IgD-negative memory B cell (primary cell): ENCODE measurements at regions not wholly inside any gene's neighbourhood (a gene's known extent, or its start where the extent isn't known, plus 50 kb on each side); places are given as distances from the start of the nearest gene placed in this dataset.
A peak's percentile ranks its signal among the peaks of the same experiment; 100 is the strongest.

Experiments used
- H3K27ac Mint-ChIP-seq, 3 donors: one replicate each; pipeline ENCODE4 v1.8.0; 2020 to 2022; ENCODE audit warnings: mild to moderate bottlenecking in 3 of 3, mixed read lengths in 3 of 3, moderate library complexity in 1 of 3
- H3K27me3 Mint-ChIP-seq: one replicate; pipeline ENCODE4 v1.8.0; 2021; ENCODE audit warnings: mixed read lengths
- H3K36me3 Mint-ChIP-seq: one replicate; pipeline ENCODE4 v1.8.0; 2020; ENCODE audit warnings: mild to moderate bottlenecking, mixed read lengths
- H3K4me1 Mint-ChIP-seq, 3 donors: one replicate each; pipeline ENCODE4 v1.8.0; 2020 to 2022; ENCODE audit warnings: mixed read lengths in 3 of 3, mild to moderate bottlenecking in 1 of 3
- H3K4me3 Mint-ChIP-seq, 4 donors: one replicate each; pipeline ENCODE4 v1.8.0; 2020 to 2022; ENCODE audit warnings: mild to moderate bottlenecking in 4 of 4, mixed read lengths in 4 of 4, moderate library complexity in 3 of 4
- H3K9me3 Mint-ChIP-seq, 3 donors: one replicate each; pipeline ENCODE4 v1.8.0; 2020 to 2021; ENCODE audit warnings: mixed read lengths in 3 of 3, mild to moderate bottlenecking in 1 of 3

- H3K36me3 Mint-ChIP-seq = no peaks in the 10 kb centered on the region
- H3K4me3 Mint-ChIP-seq = no peak overlapping the region
- no peaks in the 10 kb centered on the region for H3K9me3 Mint-ChIP-seq
- H3K4me1 Mint-ChIP-seq = no peaks in the 10 kb centered on the region
- H3K27ac Mint-ChIP-seq = no peak overlapping the region
- no peaks in the 10 kb centered on the region for H3K27me3 Mint-ChIP-seq
Measured at GRCh38 chr3:30169487-30169886, 436.9 kb upstream of the TGFBR2 start.

- Mint-ChIP-seq H3K36me3 (no peaks in the 10 kb centered on the region), H3K4me1 (no peaks in the 10 kb centered on the region), H3K27me3 (no peaks in the 10 kb centered on the region), H3K27ac (no peak overlapping the region), H3K9me3 (no peaks in the 10 kb centered on the region), H3K4me3 (no peak overlapping the region)
Measured at GRCh38 chr3:30170681-30171438, 435.5 kb upstream of the TGFBR2 start.

GRCh38 chr3:30174357-30174756 lies 432.0 kb upstream of the TGFBR2 start:
- H3K27me3 Mint-ChIP-seq = no peaks in the 10 kb centered on the region
- no peak overlapping the region for H3K4me3 Mint-ChIP-seq
- H3K9me3 Mint-ChIP-seq = no peaks in the 10 kb centered on the region

GRCh38 chr3:30180310-30181177 lies 425.9 kb upstream of the TGFBR2 start:
- H3K4me1 Mint-ChIP-seq = no peaks in the 10 kb centered on the region
- H3K9me3 Mint-ChIP-seq = peaks cover 0 to 3% (median 2%) of the 10 kb centered on the region in 3 donors
- H3K27me3 Mint-ChIP-seq = peaks cover 6% of the 10 kb centered on the region
- no peaks in the 10 kb centered on the region for H3K36me3 Mint-ChIP-seq
- H3K27ac Mint-ChIP-seq = no peak overlapping the region
- H3K4me3 Mint-ChIP-seq = no peak overlapping the region

More at GRCh38 chr3:30174357-30174756, 432.0 kb upstream of the TGFBR2 start:
- H3K36me3 Mint-ChIP-seq = no peaks in the 10 kb centered on the region
- H3K4me1 Mint-ChIP-seq = no peaks in the 10 kb centered on the region
- H3K27ac Mint-ChIP-seq = no peak overlapping the region

GRCh38 chr3:30181178-30181465 lies 425.3 kb upstream of the TGFBR2 start:
- Mint-ChIP-seq H3K4me1 (no peaks in the 10 kb centered on the region), H3K4me3 (no peak overlapping the region), H3K27me3 (peaks cover 6% of the 10 kb centered on the region), H3K36me3 (no peaks in the 10 kb centered on the region), H3K27ac (no peak overlapping the region), H3K9me3 (peaks cover 0 to 3% (median 2%) of the 10 kb centered on the region in 3 donors)

GRCh38 chr3:30181581-30181980 lies 424.8 kb upstream of the TGFBR2 start:
- H3K4me3 Mint-ChIP-seq = no peak overlapping the region
- no peaks in the 10 kb centered on the region for H3K36me3 Mint-ChIP-seq
- H3K27ac Mint-ChIP-seq = no peak overlapping the region
- peaks cover 6% of the 10 kb centered on the region for H3K27me3 Mint-ChIP-seq
- H3K4me1 Mint-ChIP-seq = no peaks in the 10 kb centered on the region
- H3K9me3 Mint-ChIP-seq = peaks cover 0 to 3% (median 2%) of the 10 kb centered on the region in 3 donors

GRCh38 chr3:30183421-30183820 lies 423.0 kb upstream of the TGFBR2 start:
- peaks cover 6% of the 10 kb centered on the region for H3K27me3 Mint-ChIP-seq
- no peaks in the 10 kb centered on the region for H3K36me3 Mint-ChIP-seq
- H3K9me3 Mint-ChIP-seq = peaks cover 0 to 3% (median 2%) of the 10 kb centered on the region in 3 donors
- H3K4me3 Mint-ChIP-seq = no peak overlapping the region
- H3K27ac Mint-ChIP-seq = no peak overlapping the region
- H3K4me1 Mint-ChIP-seq = no peaks in the 10 kb centered on the region

GRCh38 chr3:30184091-30184810 lies 422.1 kb upstream of the TGFBR2 start:
- H3K27me3 Mint-ChIP-seq = peaks cover 6% of the 10 kb centered on the region
- H3K4me3 Mint-ChIP-seq = no peak overlapping the region
- no peaks in the 10 kb centered on the region for H3K4me1 Mint-ChIP-seq
- no peaks in the 10 kb centered on the region for H3K36me3 Mint-ChIP-seq
- peak overlapping the region in 1 of 3 donors; percentile 17 for H3K27ac Mint-ChIP-seq
- H3K9me3 Mint-ChIP-seq = peaks cover 0 to 3% (median 2%) of the 10 kb centered on the region in 3 donors

GRCh38 chr3:30185872-30186271 lies 420.5 kb upstream of the TGFBR2 start:
- H3K4me3 Mint-ChIP-seq = no peak overlapping the region
- no peak overlapping the region for H3K27ac Mint-ChIP-seq
- H3K9me3 Mint-ChIP-seq = peaks cover 0 to 2% (median 0%) of the 10 kb centered on the region in 3 donors
- peaks cover 3% of the 10 kb centered on the region for H3K27me3 Mint-ChIP-seq
- no peaks in the 10 kb centered on the region for H3K4me1 Mint-ChIP-seq
- no peaks in the 10 kb centered on the region for H3K36me3 Mint-ChIP-seq

- H3K27me3 Mint-ChIP-seq = peaks cover 3% of the 10 kb centered on the region
- peaks cover 0 to 2% (median 0%) of the 10 kb centered on the region in 3 donors for H3K9me3 Mint-ChIP-seq
- H3K4me1 Mint-ChIP-seq = no peaks in the 10 kb centered on the region
- H3K36me3 Mint-ChIP-seq = no peaks in the 10 kb centered on the region
- H3K27ac Mint-ChIP-seq = no peak overlapping the region
- H3K4me3 Mint-ChIP-seq = no peak overlapping the region
Measured at GRCh38 chr3:30186741-30187219, 419.6 kb upstream of the TGFBR2 start.

- Mint-ChIP-seq H3K4me1 (no peaks in the 10 kb centered on the region), H3K36me3 (no peaks in the 10 kb centered on the region), H3K9me3 (peaks cover 0 to 2% (median 0%) of the 10 kb centered on the region in 3 donors), H3K27me3 (peaks cover 3% of the 10 kb centered on the region), H3K4me3 (no peak overlapping the region), H3K27ac (no peak overlapping the region)
Measured at GRCh38 chr3:30187366-30187765, 419.0 kb upstream of the TGFBR2 start.

GRCh38 chr3:30188713-30189112 lies 417.7 kb upstream of the TGFBR2 start:
- H3K27me3 Mint-ChIP-seq = no peaks in the 10 kb centered on the region
- peaks cover 0 to 1% (median 0%) of the 10 kb centered on the region in 3 donors for H3K4me1 Mint-ChIP-seq
- no peak overlapping the region for H3K4me3 Mint-ChIP-seq
- no peak overlapping the region for H3K27ac Mint-ChIP-seq
- H3K9me3 Mint-ChIP-seq = no peaks in the 10 kb centered on the region
- no peaks in the 10 kb centered on the region for H3K36me3 Mint-ChIP-seq

GRCh38 chr3:30189900-30190299 lies 416.5 kb upstream of the TGFBR2 start:
- Mint-ChIP-seq H3K27ac (no peak overlapping the region), H3K4me1 (peaks cover 0 to 1% (median 0%) of the 10 kb centered on the region in 3 donors), H3K36me3 (no peaks in the 10 kb centered on the region), H3K27me3 (no peaks in the 10 kb centered on the region), H3K9me3 (no peaks in the 10 kb centered on the region), H3K4me3 (no peak overlapping the region)

GRCh38 chr3:30193625-30194044 lies 412.8 kb upstream of the TGFBR2 start:
- Mint-ChIP-seq H3K36me3 (no peaks in the 10 kb centered on the region), H3K4me3 (no peak overlapping the region), H3K4me1 (peaks cover 0 to 15% (median 9%) of the 10 kb centered on the region in 3 donors), H3K9me3 (no peaks in the 10 kb centered on the region), H3K27me3 (no peaks in the 10 kb centered on the region), H3K27ac (no peak overlapping the region)

GRCh38 chr3:30195352-30195751 lies 411.0 kb upstream of the TGFBR2 start:
- H3K36me3 Mint-ChIP-seq = no peaks in the 10 kb centered on the region
- no peaks in the 10 kb centered on the region for H3K9me3 Mint-ChIP-seq
- H3K27ac Mint-ChIP-seq = no peak overlapping the region
- peaks cover 0 to 21% (median 9%) of the 10 kb centered on the region in 3 donors for H3K4me1 Mint-ChIP-seq
- H3K4me3 Mint-ChIP-seq = no peak overlapping the region
- no peaks in the 10 kb centered on the region for H3K27me3 Mint-ChIP-seq
